GM19025 (cell line): ENCODE measurements at regions not wholly inside any gene's neighbourhood (a gene's known extent, or its start where the extent isn't known, plus 50 kb on each side); places are given as distances from the start of the nearest gene placed in this dataset.
A peak's percentile ranks its signal among the peaks of the same experiment; 100 is the strongest.
"Not testable (repeated sequence)": the region's sequence is repeated elsewhere in the genome, so short reads cannot be mapped to it uniquely, and the experiment has no call there.

Experiments
- ATAC-seq: cut with Tn5 transposase; IDR thresholded peaks from one replicate; pipeline ENCODE4 v1.9.1; 2021; ENCODE audit warnings: mild to moderate bottlenecking, low read depth, moderate library complexity; ENCODE audit not compliant: unreplicated experiment

DNA sequence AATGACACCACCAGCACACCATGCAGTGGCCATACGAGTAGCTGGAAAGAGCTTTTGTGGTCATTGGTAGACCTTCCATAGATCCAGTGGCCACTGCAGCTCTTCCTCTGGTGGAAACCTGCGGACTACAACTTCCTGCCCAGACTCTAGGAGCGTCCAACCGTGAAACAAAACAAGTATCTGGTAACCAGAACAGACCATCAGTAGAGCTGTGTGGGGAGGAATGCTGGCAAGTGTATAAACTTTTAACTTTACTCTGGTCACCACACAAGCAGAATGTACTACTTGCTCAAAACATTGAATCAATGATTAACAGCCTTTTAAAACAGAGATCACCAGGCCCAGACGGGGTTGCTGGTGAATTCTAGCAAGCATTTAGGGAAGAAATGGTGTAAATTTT is 154.7 kb upstream of the DGKB start:
- no peak for ATAC-seq

DNA sequence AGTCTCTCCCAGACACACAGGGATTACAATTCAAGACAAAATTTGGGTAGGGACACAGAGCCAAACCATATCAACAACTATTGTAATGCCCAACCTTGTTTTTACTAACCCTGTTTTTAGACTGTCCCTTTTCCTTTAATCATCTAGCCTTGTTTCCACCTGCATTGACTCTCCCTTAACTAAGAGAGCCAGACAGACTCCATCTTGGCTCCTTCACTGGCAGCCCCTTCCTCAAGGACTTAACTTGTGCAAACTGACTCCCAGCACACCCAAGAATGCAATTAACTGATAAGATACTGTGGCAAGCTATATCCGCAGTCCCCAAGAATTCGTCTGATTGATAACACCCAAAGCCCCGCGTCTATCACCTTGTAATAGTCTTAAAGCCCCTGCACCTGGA is 151.8 kb upstream of the DGKB start:
- ATAC-seq: not testable (repeated sequence)

- no peak for ATAC-seq
Measured at GRCh38 chr7:15049157-15049556, 146.6 kb upstream of the DGKB start.

GRCh38 chr7:15046861-15047260 is 144.3 kb upstream of the DGKB start:
- ATAC-seq: no peak

DNA sequence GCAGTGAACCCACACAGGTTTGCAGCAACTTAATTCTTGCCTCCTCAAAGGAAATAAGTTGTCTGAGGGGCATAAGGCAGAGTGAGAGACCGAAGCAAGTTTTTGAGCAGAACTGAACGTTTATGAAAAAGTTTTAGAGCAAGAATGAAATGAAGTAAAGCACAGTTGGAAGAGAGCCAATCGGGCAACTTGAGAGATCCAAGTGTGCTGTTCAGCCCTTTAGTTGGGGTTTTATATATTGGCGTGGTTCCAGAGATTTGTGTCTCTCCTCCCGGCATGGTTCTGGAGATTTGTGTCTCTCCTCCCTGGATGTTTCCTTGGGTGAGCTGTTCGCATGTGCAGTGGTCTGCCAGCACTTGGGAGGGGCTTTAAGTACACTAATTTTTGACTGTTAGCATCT is 141.4 kb upstream of the DGKB start:
- no peak for ATAC-seq

GRCh38 chr7:15042285-15043065 is 139.9 kb upstream of the DGKB start:
- no peak for ATAC-seq

- ATAC-seq: no peak
Measured at GRCh38 chr7:15041226-15041625, 138.7 kb upstream of the DGKB start.

GRCh38 chr7:15035814-15036213 is 133.3 kb upstream of the DGKB start:
- no peak for ATAC-seq

DNA sequence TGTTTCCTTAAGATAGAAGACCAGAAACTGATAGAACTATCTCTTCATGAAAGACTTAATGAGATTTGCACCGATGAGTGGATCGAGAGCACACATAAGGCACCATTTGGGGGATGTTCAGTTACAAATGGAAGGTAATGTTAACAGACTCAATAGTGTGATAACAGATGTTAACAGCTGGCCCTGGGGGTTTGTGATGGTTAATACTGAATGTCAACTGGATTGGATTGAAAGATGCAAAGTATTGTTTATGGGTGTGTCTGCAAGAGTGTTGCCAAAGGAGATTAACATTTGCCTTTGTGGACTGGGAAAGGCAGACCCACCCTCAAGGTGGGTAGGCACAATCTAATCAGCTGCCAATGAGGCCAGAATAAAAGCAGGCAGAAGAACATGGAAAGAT is 130.5 kb upstream of the DGKB start:
- no peak for ATAC-seq

DNA sequence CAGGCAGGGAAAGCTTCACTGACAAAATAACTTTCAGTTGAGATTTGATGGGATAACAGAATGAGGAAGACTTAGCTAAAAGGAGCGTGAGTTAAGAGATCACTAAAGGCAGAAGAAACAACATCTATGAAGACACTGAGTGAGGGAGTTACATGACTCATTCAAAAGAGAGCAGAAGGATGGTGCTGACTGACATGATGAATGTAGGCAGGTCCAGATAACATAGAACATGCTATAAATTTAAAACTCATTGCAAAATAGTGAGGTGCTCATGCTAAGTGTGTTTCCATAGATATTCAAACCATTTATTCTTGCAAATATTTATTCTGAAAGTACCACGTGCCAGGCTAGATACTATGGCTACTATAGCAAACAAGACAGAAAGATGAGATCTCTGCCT is 116.4 kb upstream of the DGKB start:
- no peak for ATAC-seq

- no peak for ATAC-seq
Measured at GRCh38 chr7:15016766-15017165, 114.2 kb upstream of the DGKB start.

GRCh38 chr7:15016315-15016667 is 113.7 kb upstream of the DGKB start:
- no peak for ATAC-seq

GRCh38 chr7:15015545-15016314 is 113.2 kb upstream of the DGKB start:
- peak; percentile 85 for ATAC-seq

- ATAC-seq: no peak
Measured at GRCh38 chr7:15012135-15012534, 109.6 kb upstream of the DGKB start.

- no peak for ATAC-seq
Measured at GRCh38 chr7:15011289-15011688, 108.7 kb upstream of the DGKB start.

- no peak for ATAC-seq
Measured at GRCh38 chr7:15007507-15007906, 105.0 kb upstream of the DGKB start.

DNA sequence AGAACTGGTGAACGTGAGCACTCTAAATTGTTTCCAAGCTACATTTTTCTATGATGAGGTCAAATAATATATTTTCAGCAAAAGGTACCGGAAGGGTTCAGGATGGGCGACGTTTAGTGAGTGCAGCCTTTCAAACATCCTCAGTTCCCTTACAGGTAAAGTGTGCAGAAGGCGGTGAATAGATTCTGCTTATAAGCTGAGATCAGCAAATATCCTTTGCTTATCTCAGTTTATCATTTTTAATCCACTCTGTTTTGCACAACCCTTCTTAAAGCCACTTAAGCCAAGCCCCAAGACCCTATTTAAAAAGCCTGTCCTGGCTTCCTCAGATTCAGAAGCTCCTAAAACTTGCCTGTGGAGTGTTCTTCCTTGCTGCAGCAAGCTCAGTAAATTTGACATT is 103.1 kb upstream of the DGKB start:
- ATAC-seq: no peak

DNA sequence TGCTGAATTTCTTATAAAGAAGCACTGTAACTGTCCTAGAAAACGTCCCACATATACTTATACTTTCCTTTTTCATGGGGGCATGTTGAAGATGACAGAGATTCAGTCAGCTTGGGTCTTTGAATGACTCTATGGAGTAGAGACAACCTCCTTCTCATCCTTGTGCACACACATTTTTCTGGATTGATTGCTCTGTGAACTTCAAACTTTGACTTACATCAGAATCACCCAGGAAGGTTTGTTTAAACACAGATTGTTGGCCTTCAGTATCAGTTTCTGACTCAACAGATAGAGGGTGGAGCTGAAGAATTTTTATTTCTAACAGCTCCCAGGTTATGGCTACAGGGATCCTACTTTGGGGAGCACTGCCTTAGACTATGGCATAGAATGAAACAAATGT is 97.6 kb upstream of the DGKB start:
- no peak for ATAC-seq

DNA sequence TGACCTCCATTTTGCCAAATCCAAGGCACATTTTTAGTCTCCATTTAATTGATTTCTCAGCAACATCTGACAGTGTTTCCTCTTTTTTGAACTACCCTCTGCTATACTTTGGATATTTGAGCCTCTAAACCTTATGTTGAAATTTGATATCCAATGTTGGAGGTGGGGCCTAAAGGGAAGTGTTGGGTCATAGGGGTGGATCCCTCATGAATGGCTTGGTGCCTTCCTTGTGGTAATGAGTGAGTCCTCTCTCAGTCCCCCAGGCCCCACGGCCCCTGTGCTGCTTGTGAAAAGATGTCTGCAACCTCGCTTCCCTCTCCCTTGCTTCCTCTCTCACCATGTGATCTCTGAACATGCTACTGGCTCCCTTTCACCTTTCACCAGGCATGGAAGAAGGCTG is 96.8 kb upstream of the DGKB start:
- ATAC-seq: no peak

GRCh38 chr7:14995774-14996173 is 93.2 kb upstream of the DGKB start:
- no peak for ATAC-seq

DNA sequence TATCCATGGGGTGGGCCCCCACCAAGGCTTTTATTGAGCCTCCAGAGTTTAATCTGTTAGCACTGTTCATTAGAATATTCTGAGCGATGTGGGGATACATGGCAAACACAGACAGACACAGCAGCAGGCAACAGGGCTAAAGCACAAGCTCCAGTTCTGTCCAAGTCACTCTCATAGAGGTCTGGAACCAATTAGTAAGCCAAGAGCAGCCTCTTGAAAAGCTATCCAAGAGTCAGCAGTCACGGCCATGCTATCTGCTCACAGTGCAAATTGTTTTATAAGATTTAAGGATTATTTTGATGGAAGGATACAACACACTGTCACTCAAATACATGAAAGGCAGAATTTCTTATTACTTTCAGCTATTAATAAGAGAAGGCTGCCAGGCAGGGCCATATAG is 86.4 kb upstream of the DGKB start:
- ATAC-seq: no peak

DNA sequence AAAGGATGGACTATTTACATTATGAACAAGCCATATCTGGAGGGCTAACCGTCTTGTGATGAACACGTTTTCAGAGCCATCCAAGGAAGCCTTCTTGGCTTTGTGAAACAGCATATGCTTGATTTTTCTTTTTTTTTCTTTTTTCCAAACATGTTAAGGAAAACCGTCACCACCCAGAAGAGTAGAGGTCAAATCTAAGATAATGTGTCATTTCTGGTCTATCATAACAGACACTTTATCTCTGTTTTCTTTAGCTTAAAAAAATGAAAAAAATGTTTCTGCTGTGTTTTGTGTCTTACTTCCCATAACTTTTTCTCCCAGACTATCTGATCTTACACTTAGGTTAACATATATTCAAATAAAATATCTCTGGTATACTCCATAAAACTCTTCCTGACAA is 76.1 kb upstream of the DGKB start:
- no peak for ATAC-seq
